ENCODE measurements at regions not wholly inside any gene's neighbourhood (a gene's known extent, or its start where the extent isn't known, plus 50 kb on each side); places are given as distances from the start of the nearest gene placed in this dataset.

- H2AK9ac ChIP-seq (replicated peaks; ENCODE audit: low read depth, low read length, poor library complexity): no peak overlapping the region
- no peak overlapping the region for H4K5ac ChIP-seq (ENCODE audit: low read depth, low read length)
- TF ChIP-seq MAZ (IDR thresholded peaks at IDR 0.05; ENCODE audit: borderline replicate concordance, low read depth, low read length) (no peak), NFE2L2 (IDR thresholded peaks at IDR 0.05; ENCODE audit: low read depth, low read length) (no peak), BHLHE40 (IDR thresholded peaks at IDR 0.05; ENCODE audit: low read depth, low read length) (no peak), USF2 (IDR thresholded peaks at IDR 0.05; ENCODE audit: low read depth, low read length) (no peak), CTCF (conservative IDR thresholded peaks at IDR 0.05; ENCODE audit: low read depth, low read length) (no peak), CEBPB (IDR thresholded peaks at IDR 0.05; ENCODE audit: low read depth, low read length) (no peak), CHD1 (IDR thresholded peaks at IDR 0.05; ENCODE audit: low read depth, low read length) (no peak), FOS (IDR thresholded peaks at IDR 0.05; ENCODE audit: low read depth, low read length) (no peak), RAD21 (IDR thresholded peaks at IDR 0.05; ENCODE audit: low read length) (no peak), SMC3 (IDR thresholded peaks at IDR 0.05; ENCODE audit: low read depth, low read length) (no peak), RFX5 (IDR thresholded peaks at IDR 0.05; ENCODE audit: low read depth, low read length) (no peak), MAFK (IDR thresholded peaks at IDR 0.05; ENCODE audit: low read depth, low read length) (no peak), MXI1 (IDR thresholded peaks at IDR 0.05; ENCODE audit: borderline replicate concordance, low read depth, low read length) (no peak), RCOR1 (IDR thresholded peaks at IDR 0.05; ENCODE audit: insufficient replicate concordance, low read length) (no peak), POLR2A (IDR thresholded peaks at IDR 0.05; ENCODE audit: low read depth, low read length) (no peak)
- TF ChIP-seq, protein P1, sequence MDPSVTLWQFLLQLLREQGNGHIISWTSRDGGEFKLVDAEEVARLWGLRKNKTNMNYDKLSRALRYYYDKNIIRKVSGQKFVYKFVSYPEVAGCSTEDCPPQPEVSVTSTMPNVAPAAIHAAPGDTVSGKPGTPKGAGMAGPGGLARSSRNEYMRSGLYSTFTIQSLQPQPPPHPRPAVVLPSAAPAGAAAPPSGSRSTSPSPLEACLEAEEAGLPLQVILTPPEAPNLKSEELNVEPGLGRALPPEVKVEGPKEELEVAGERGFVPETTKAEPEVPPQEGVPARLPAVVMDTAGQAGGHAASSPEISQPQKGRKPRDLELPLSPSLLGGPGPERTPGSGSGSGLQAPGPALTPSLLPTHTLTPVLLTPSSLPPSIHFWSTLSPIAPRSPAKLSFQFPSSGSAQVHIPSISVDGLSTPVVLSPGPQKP (IDR thresholded peaks at IDR 0.05; ENCODE audit: borderline replicate concordance, low read depth, low read length): no peak
- H2BK5ac ChIP-seq (ENCODE audit: low read depth, low read length, poor library complexity, severe bottlenecking): no peak overlapping the region
- POLR2A ChIA-PET (ENCODE audit: unreplicated experiment): no interaction called here
- no peak overlapping the region for H3K18ac ChIP-seq (ENCODE audit: low read depth, low read length)
- no peak overlapping the region for H2BK120ac ChIP-seq (ENCODE audit: low read depth, low read length)
- H3K4me2 ChIP-seq (ENCODE audit: low read depth, low read length): no peak overlapping the region
- H3K9me3 ChIP-seq (ENCODE audit: control insufficient read depth, insufficient read depth, low read length): no peaks in the 10 kb centered on the region
- no peaks in the 10 kb centered on the region for H3K36me3 ChIP-seq (ENCODE audit: control insufficient read depth, insufficient read depth, low read length)
- no peaks in the 10 kb centered on the region for H4K20me1 ChIP-seq (ENCODE audit: insufficient read depth, low read length)
- no peak overlapping the region for H3K14ac ChIP-seq (replicated peaks; ENCODE audit: low read depth, low read length)
- H3K4me1 ChIP-seq (ENCODE audit: control insufficient read depth, insufficient read depth, low read length): no peaks in the 10 kb centered on the region
- H4K91ac ChIP-seq (ENCODE audit: insufficient read depth, low read depth, low read length): no peak overlapping the region
- BruUV-seq (replicated peaks): no TSS peak
- H3K79me1 ChIP-seq (ENCODE audit: low read depth in 1 of 2, low read length in 2 of 2): no peaks in the 10 kb centered on the region
- H2BK15ac ChIP-seq (ENCODE audit: low read depth, low read length): no peak overlapping the region
- H3K4me3 ChIP-seq (ENCODE audit: insufficient read depth, low read depth, low read length): no peak overlapping the region
- H2AFZ ChIP-seq (replicated peaks; ENCODE audit: low read length, poor library complexity): no peak overlapping the region
- DNase-seq (no peak), ATAC-seq (ENCODE audit: low read depth) (no peak)
- H3K4ac ChIP-seq (ENCODE audit: low read depth, low read length): no peak overlapping the region
- 0 out of 2 replicates have a peak overlapping the region, but pooled peaks have one; percentile 0 for H3K56ac ChIP-seq (ENCODE audit: extremely low read depth, insufficient read depth, low read length)
- CTCF ChIA-PET: interaction anchor here (0.6 kb wide), 1 partner anchor 993 kb away, joined by 3 read pairs; no protein-coding TSS in a partner anchor
- in situ Hi-C loops (cut with MboI; ENCODE audit: low sequenced_read_pairs) (no loop called here), dilution Hi-C loops (cut with HindIII; ENCODE audit: low sequenced_read_pairs, unreplicated experiment) (no loop called here), intact Hi-C loops (cut with micrococcal nuclease) (no loop called here)
- no peaks in the 10 kb centered on the region for H3K9me1 ChIP-seq (ENCODE audit: insufficient read depth, low read length)
- H2AK5ac ChIP-seq (ENCODE audit: low read depth, low read length): no peak overlapping the region
- no peak overlapping the region for H2BK20ac ChIP-seq (ENCODE audit: low read depth, low read length)
- H3K9ac ChIP-seq (ENCODE audit: low read depth, low read length): no peak overlapping the region
- H3K27ac ChIP-seq (ENCODE audit: insufficient read depth, low read length): no peak overlapping the region
- WGBS, 2 experiments (ENCODE audit: extremely low coverage in 2 of 2, insufficient read length in 1 of 2): 19% methylated on average over 3 of the region's 3 CpGs; no CpG with 5 or more reads in 1 of the 2 experiments
- no peak overlapping the region for H4K8ac ChIP-seq (ENCODE audit: low read depth in 2 of 2, low read length in 2 of 2)
- H3K27me3 ChIP-seq (ENCODE audit: control insufficient read depth, insufficient read depth, low read length): no peaks in the 10 kb centered on the region
- H3K23ac ChIP-seq (ENCODE audit: low read depth, low read length): no peak overlapping the region
Observed at GRCh38 chr6:125477844-125478243, 176.1 kb upstream of the HDDC2 start.
